ENCODE measurements at regions not wholly inside any gene's neighbourhood (a gene's known extent, or its start where the extent isn't known, plus 50 kb on each side); places are given as distances from the start of the nearest gene placed in this dataset.

- no peak for DNase-seq
These were observed 92.0 kb downstream of the FOXB1 start for GRCh38 chr15:60096157-60096556.

- DNase-seq: no peak
These were observed 97.3 kb downstream of the FOXB1 start for GRCh38 chr15:60101416-60101815.

- DNase-seq: no peak
These were observed 98.6 kb downstream of the FOXB1 start for GRCh38 chr15:60102748-60103147.

- no peak for DNase-seq
These were observed 106.8 kb downstream of the FOXB1 start for GRCh38 chr15:60110909-60111308.

- no peak for DNase-seq
These were observed 111.7 kb downstream of the FOXB1 start for GRCh38 chr15:60115579-60116380.

- DNase-seq: no peak
These were observed 112.5 kb downstream of the FOXB1 start for GRCh38 chr15:60116456-60117089.

GRCh38 chr15:60118146-60118545 lies 114.0 kb downstream of the FOXB1 start:
- DNase-seq: no peak

GRCh38 chr15:60118626-60119025 lies 114.5 kb downstream of the FOXB1 start:
- DNase-seq: no peak

- no peak for DNase-seq
These were observed 115.0 kb downstream of the FOXB1 start for GRCh38 chr15:60119101-60119500.

- DNase-seq: no peak
These were observed 116.0 kb downstream of the FOXB1 start for GRCh38 chr15:60120100-60120499.

- no peak for DNase-seq
These were observed 117.7 kb downstream of the FOXB1 start for GRCh38 chr15:60121845-60122244.

GRCh38 chr15:60122691-60123090 lies 118.6 kb downstream of the FOXB1 start:
- no peak for DNase-seq

- no peak for DNase-seq
These were observed 120.5 kb downstream of the FOXB1 start for GRCh38 chr15:60124460-60125070.

- no peak for DNase-seq
These were observed 121.2 kb downstream of the FOXB1 start for GRCh38 chr15:60125334-60125733.

- DNase-seq: no peak
These were observed 122.1 kb downstream of the FOXB1 start for GRCh38 chr15:60126200-60126599.

- no peak for DNase-seq
These were observed 122.5 kb downstream of the FOXB1 start for GRCh38 chr15:60126661-60127060.

- no peak for DNase-seq
These were observed 123.9 kb downstream of the FOXB1 start for GRCh38 chr15:60128000-60128376.

- DNase-seq: no peak
These were observed 124.6 kb downstream of the FOXB1 start for GRCh38 chr15:60128710-60129109.

- DNase-seq: no peak
These were observed 126.3 kb downstream of the FOXB1 start for GRCh38 chr15:60130398-60130797.

- DNase-seq: no peak
These were observed 126.7 kb downstream of the FOXB1 start for GRCh38 chr15:60130821-60131220.

- DNase-seq: peak; percentile 9
These were observed 130.5 kb downstream of the FOXB1 start for GRCh38 chr15:60134609-60135008.

- no peak for DNase-seq
These were observed 131.8 kb downstream of the FOXB1 start for GRCh38 chr15:60135961-60136360.

GRCh38 chr15:60137711-60138396 lies 133.7 kb downstream of the FOXB1 start:
- no peak for DNase-seq

All from CD4-positive, alpha-beta T cell treated with Interleukin-6 for 4 hours (primary cell).